ENCODE measurements at regions not wholly inside any gene's neighbourhood (a gene's known extent, or its start where the extent isn't known, plus 50 kb on each side); places are given as distances from the start of the nearest gene placed in this dataset.

DNA sequence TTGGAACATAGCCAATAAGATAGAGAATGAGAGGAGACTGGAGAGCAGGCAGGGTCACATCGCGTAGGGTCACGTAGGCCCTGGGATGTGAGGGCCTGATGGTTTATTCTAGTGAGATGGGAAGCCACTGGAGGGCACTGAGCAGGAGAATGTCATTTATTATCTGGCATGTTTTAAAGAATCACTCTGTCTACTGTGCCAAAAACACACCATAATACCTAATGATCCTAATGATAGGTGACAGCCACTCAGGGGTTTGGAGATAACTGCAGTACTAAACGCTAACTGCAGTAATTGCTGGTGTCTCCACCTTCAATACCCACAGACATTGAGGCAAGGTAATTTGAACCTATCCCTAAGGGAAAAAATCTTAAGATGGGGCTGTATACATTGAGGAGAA, 185.4 kb downstream of the TTLL7 start:
- no TSS peak for BruUV-seq (replicated peaks)
- WGBS, 2 experiments (ENCODE audit: extremely low coverage in 2 of 2, insufficient read length in 1 of 2) = no CpG with 5 or more reads among the region's 4 CpGs
- no peaks in the 10 kb centered on the region for H3K79me1 ChIP-seq (ENCODE audit: low read depth in 1 of 2, low read length in 2 of 2)

More for the DNA sequence above, 185.4 kb downstream of the TTLL7 start:
- in situ Hi-C loops (cut with MboI; ENCODE audit: low sequenced_read_pairs) = no loop called here
- no peak overlapping the region for H2BK20ac ChIP-seq (ENCODE audit: low read depth, low read length)
- H3K56ac ChIP-seq (ENCODE audit: extremely low read depth, insufficient read depth, low read length) = no peak overlapping the region
- no peaks in the 10 kb centered on the region for H3K9me3 ChIP-seq (ENCODE audit: control insufficient read depth, insufficient read depth, low read length)
- H3K14ac ChIP-seq (replicated peaks; ENCODE audit: low read depth, low read length) = no peak overlapping the region
- H4K91ac ChIP-seq (ENCODE audit: insufficient read depth, low read depth, low read length) = no peak overlapping the region
- H3K4ac ChIP-seq (ENCODE audit: low read depth, low read length) = no peak overlapping the region
- TF ChIP-seq SMC3 (IDR thresholded peaks at IDR 0.05; ENCODE audit: low read depth, low read length) (no peak), CHD1 (IDR thresholded peaks at IDR 0.05; ENCODE audit: low read depth, low read length) (no peak), FOS (IDR thresholded peaks at IDR 0.05; ENCODE audit: low read depth, low read length) (no peak), MAFK (IDR thresholded peaks at IDR 0.05; ENCODE audit: low read depth, low read length) (no peak), POLR2A (IDR thresholded peaks at IDR 0.05; ENCODE audit: low read depth, low read length) (no peak), RFX5 (IDR thresholded peaks at IDR 0.05; ENCODE audit: low read depth, low read length) (no peak), NFE2L2 (IDR thresholded peaks at IDR 0.05; ENCODE audit: low read depth, low read length) (no peak), CEBPB (IDR thresholded peaks at IDR 0.05; ENCODE audit: low read depth, low read length) (no peak), RAD21 (IDR thresholded peaks at IDR 0.05; ENCODE audit: low read length) (no peak), MXI1 (IDR thresholded peaks at IDR 0.05; ENCODE audit: borderline replicate concordance, low read depth, low read length) (no peak), RCOR1 (IDR thresholded peaks at IDR 0.05; ENCODE audit: insufficient replicate concordance, low read length) (no peak), BHLHE40 (IDR thresholded peaks at IDR 0.05; ENCODE audit: low read depth, low read length) (no peak), MAZ (IDR thresholded peaks at IDR 0.05; ENCODE audit: borderline replicate concordance, low read depth, low read length) (no peak)
- TF ChIP-seq, protein P1, sequence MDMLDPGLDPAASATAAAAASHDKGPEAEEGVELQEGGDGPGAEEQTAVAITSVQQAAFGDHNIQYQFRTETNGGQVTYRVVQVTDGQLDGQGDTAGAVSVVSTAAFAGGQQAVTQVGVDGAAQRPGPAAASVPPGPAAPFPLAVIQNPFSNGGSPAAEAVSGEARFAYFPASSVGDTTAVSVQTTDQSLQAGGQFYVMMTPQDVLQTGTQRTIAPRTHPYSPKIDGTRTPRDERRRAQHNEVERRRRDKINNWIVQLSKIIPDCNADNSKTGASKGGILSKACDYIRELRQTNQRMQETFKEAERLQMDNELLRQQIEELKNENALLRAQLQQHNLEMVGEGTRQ (IDR thresholded peaks at IDR 0.05; ENCODE audit: low read depth, low read length) = no peak
- TF ChIP-seq, protein P2, sequence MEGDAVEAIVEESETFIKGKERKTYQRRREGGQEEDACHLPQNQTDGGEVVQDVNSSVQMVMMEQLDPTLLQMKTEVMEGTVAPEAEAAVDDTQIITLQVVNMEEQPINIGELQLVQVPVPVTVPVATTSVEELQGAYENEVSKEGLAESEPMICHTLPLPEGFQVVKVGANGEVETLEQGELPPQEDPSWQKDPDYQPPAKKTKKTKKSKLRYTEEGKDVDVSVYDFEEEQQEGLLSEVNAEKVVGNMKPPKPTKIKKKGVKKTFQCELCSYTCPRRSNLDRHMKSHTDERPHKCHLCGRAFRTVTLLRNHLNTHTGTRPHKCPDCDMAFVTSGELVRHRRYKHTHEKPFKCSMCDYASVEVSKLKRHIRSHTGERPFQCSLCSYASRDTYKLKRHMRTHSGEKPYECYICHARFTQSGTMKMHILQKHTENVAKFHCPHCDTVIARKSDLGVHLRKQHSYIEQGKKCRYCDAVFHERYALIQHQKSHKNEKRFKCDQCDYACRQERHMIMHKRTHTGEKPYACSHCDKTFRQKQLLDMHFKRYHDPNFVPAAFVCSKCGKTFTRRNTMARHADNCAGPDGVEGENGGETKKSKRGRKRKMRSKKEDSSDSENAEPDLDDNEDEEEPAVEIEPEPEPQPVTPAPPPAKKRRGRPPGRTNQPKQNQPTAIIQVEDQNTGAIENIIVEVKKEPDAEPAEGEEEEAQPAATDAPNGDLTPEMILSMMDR (conservative IDR thresholded peaks at IDR 0.05; ENCODE audit: low read depth, low read length) = no peak
- POLR2A ChIA-PET (ENCODE audit: unreplicated experiment) = no interaction called here
- H3K4me1 ChIP-seq (ENCODE audit: control insufficient read depth, insufficient read depth, low read length) = no peaks in the 10 kb centered on the region
- intact Hi-C loops (cut with micrococcal nuclease) = no loop called here
- H2AFZ ChIP-seq (replicated peaks; ENCODE audit: low read length, poor library complexity) = no peak overlapping the region
- no peak overlapping the region for H2BK5ac ChIP-seq (ENCODE audit: low read depth, low read length, poor library complexity, severe bottlenecking)
- H3K4me2 ChIP-seq (ENCODE audit: low read depth, low read length) = no peak overlapping the region
- DNase-seq (no peak), ATAC-seq (ENCODE audit: low read depth) (no peak)
- CTCF ChIA-PET = no interaction called here
- no peak overlapping the region for H3K27ac ChIP-seq (ENCODE audit: insufficient read depth, low read length)
- H3K4me3 ChIP-seq (ENCODE audit: insufficient read depth, low read depth, low read length) = no peak overlapping the region
- dilution Hi-C loops (cut with HindIII; ENCODE audit: low sequenced_read_pairs, unreplicated experiment) = no loop called here
- no peak overlapping the region for H3K23ac ChIP-seq (ENCODE audit: low read depth, low read length)
- no peaks in the 10 kb centered on the region for H3K9me1 ChIP-seq (ENCODE audit: insufficient read depth, low read length)
- H3K18ac ChIP-seq (ENCODE audit: low read depth, low read length) = no peak overlapping the region
- no peaks in the 10 kb centered on the region for H3K27me3 ChIP-seq (ENCODE audit: control insufficient read depth, insufficient read depth, low read length)
- H3K36me3 ChIP-seq (ENCODE audit: control insufficient read depth, insufficient read depth, low read length) = no peaks in the 10 kb centered on the region
- H3K9ac ChIP-seq (ENCODE audit: low read depth, low read length) = no peak overlapping the region
- H2BK120ac ChIP-seq (ENCODE audit: low read depth, low read length) = no peak overlapping the region
- no peak overlapping the region for H2BK15ac ChIP-seq (ENCODE audit: low read depth, low read length)
- no peak overlapping the region for H2AK9ac ChIP-seq (replicated peaks; ENCODE audit: low read depth, low read length, poor library complexity)
- no peak overlapping the region for H4K5ac ChIP-seq (ENCODE audit: low read depth, low read length)
- H4K20me1 ChIP-seq (ENCODE audit: insufficient read depth, low read length) = no peaks in the 10 kb centered on the region
- no peak overlapping the region for H2AK5ac ChIP-seq (ENCODE audit: low read depth, low read length)
- H4K8ac ChIP-seq (ENCODE audit: low read depth in 2 of 2, low read length in 2 of 2) = no peak overlapping the region
